T-helper 1 cell treated with Interleukin-12 subunit alpha and Interleukin-12 subunit beta and Interleukin-4 antibody, amounts not matched to agents 30 μg/mL and 1 μg/mL, for 36 hours (primary cell): ENCODE measurements at regions not wholly inside any gene's neighbourhood (a gene's known extent, or its start where the extent isn't known, plus 50 kb on each side); places are given as distances from the start of the nearest gene placed in this dataset.
"Not testable (repeated sequence)": the region's sequence is repeated elsewhere in the genome, so short reads cannot be mapped to it uniquely, and the experiment has no call there.

ENCODE experiments used
- H3K27ac Mint-ChIP-seq: one replicate; pipeline ENCODE4 v1.8.0; 2021; ENCODE audit warnings: mild to moderate bottlenecking, mixed read lengths
- H3K27me3 Mint-ChIP-seq: one replicate; pipeline ENCODE4 v1.8.0; 2021; ENCODE audit warnings: low read depth, mixed read lengths
- H3K36me3 Mint-ChIP-seq: one replicate; pipeline ENCODE4 v1.8.0; 2021; ENCODE audit warnings: low read depth, mixed read lengths
- H3K4me1 Mint-ChIP-seq: one replicate; pipeline ENCODE4 v1.8.0; 2021; ENCODE audit warnings: low read depth, mixed read lengths
- H3K4me3 Mint-ChIP-seq: one replicate; pipeline ENCODE4 v1.8.0; 2021; ENCODE audit warnings: mild to moderate bottlenecking, moderate library complexity, mixed read lengths
- H3K9me3 Mint-ChIP-seq: one replicate; pipeline ENCODE4 v1.8.0; 2021; ENCODE audit warnings: mixed read lengths

DNA sequence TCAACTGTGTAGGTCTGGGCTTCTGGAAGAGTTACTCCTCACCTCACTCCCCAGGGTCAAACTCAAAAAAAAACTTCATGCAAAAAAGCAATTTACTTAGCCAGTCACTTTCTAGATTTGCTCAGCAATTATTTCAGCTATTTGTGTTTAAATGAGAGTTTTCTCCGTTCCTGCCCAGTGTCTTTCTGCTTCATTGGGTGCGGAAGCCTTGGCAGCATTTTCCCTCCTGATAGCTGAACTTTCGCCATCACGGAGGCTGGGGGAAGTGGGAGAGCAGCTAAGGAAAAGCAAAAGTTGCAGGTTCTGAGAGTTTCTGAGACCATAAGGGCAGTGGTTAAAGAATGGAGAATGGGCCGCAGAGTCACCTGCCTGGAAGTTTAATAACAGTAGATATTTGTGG, 287.1 kb upstream of the DYNLRB2 start:
- H3K36me3 Mint-ChIP-seq, result no peaks in the 10 kb centered on the region
- no peaks in the 10 kb centered on the region for H3K4me1 Mint-ChIP-seq
- H3K27me3 Mint-ChIP-seq, result no peaks in the 10 kb centered on the region
- no peak overlapping the region for H3K4me3 Mint-ChIP-seq
- no peaks in the 10 kb centered on the region for H3K9me3 Mint-ChIP-seq
- H3K27ac Mint-ChIP-seq, result no peak overlapping the region

DNA sequence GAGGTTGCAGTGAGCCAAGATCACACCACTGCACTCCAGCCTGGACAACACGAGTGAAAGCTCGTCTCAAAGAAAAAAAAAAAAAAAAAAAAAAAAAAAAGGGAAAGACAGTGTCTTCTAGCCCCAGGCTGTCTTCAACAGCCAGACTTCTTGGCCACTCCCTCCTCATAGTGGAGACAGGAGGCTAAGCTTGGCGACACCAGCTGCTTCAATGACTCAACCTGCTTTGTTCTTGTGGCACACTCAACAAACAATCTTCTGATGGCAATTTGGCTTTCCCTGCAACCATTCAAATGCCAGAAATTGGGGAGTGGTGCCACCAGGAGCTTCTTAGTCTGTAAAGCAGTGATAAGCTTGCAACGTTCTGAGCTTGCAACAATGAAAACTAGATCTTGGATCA, 290.4 kb upstream of the DYNLRB2 start:
- Mint-ChIP-seq H3K9me3 (no peaks in the 10 kb centered on the region), H3K4me3 (no peak overlapping the region), H3K27ac (no peak overlapping the region), H3K27me3 (no peaks in the 10 kb centered on the region), H3K4me1 (no peaks in the 10 kb centered on the region), H3K36me3 (no peaks in the 10 kb centered on the region)

DNA sequence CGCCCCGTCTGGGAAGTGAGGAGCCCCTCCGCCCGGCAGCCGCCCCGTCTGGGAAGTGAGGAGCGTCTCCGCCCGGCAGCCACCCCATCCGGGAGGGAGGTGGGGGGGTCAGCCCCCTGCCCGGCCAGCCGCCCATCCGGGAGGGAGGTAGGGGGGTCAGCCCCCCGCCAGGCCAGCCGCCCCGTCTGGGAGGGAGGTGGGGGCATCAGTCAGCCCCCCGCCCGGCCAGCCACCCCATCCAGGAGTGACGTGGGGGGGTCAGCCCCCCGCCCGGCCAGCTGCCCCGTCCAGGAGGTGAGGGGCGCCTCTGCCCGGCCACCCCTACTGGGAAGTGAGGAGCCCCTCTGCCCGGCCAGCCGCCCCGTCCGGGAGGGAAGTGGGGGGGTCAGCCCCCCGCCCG, 297.5 kb upstream of the DYNLRB2 start:
- not testable (repeated sequence) for H3K4me3 Mint-ChIP-seq, H3K27me3 Mint-ChIP-seq, H3K4me1 Mint-ChIP-seq, H3K9me3 Mint-ChIP-seq, H3K36me3 Mint-ChIP-seq, H3K27ac Mint-ChIP-seq

- H3K9me3 Mint-ChIP-seq, H3K4me1 Mint-ChIP-seq, H3K27ac Mint-ChIP-seq, H3K36me3 Mint-ChIP-seq, H3K4me3 Mint-ChIP-seq, H3K27me3 Mint-ChIP-seq: not testable (repeated sequence)
These were observed 298.5 kb upstream of the DYNLRB2 start for GRCh38 chr16:80242279-80242678.

DNA sequence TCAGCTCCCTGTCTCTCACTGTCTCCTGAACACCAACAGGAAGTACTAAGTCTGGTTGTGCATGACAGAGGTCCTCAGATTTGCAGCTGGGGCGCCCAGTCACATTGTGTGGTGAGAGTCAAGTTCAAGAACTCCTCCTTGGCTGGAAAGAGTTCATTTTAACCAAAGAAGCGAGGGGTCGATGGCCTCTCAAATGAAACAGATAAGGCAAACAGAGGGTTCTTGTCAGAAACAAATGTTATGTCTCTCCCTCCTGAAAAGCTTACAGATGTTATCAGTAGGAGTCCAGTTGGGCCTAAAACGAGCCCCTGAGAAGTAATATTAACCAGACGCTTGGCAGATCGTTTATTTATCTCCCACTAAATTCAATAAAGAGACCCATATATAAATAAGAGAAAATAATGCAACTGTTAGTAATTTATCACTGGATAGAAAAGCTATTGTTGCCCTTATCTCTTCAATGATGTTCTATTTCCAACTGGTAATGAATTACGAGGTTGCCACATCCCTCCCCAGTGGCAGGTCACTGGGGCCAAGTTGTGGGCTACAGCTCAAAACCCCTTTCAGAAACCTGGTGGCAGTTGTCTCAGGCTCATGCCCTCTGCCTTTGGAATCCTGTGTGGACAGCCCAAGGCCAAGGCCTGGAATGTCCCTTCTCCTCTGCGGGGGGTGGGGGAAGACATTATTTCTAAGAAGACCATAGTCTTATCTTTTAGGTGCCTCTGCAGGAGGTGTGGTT, 307.5 kb upstream of the DYNLRB2 start:
- no peak overlapping the region for H3K4me3 Mint-ChIP-seq
- H3K36me3 Mint-ChIP-seq, result no peaks in the 10 kb centered on the region
- no peaks in the 10 kb centered on the region for H3K27me3 Mint-ChIP-seq
- H3K27ac Mint-ChIP-seq, result no peak overlapping the region
- H3K9me3 Mint-ChIP-seq, result peaks cover 8% of the 10 kb centered on the region
- H3K4me1 Mint-ChIP-seq, result no peaks in the 10 kb centered on the region

DNA sequence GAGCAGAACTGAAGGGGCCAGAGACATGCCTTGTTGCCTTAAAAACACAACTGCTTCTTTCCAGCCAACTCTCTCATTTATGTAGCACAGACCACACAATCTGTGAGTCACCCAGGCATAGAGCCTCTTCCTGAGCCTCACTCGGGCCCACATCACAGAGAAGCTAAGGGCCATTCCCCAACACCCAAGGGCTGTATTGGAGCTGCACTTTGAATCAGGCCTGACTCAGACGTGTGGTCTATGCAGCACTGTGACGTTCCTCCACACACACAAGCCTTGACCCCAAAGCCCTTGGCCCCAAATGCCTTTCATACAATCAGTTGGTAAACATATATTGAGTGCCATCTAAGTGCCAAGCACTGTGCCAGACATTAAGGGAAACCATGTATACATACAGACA, 308.9 kb upstream of the DYNLRB2 start:
- Mint-ChIP-seq H3K4me3 (no peak overlapping the region), H3K36me3 (no peaks in the 10 kb centered on the region), H3K4me1 (no peaks in the 10 kb centered on the region), H3K27ac (no peak overlapping the region), H3K9me3 (peaks cover 12% of the 10 kb centered on the region), H3K27me3 (no peaks in the 10 kb centered on the region)

GRCh38 chr16:80231121-80231520, 309.7 kb upstream of the DYNLRB2 start:
- H3K27me3 Mint-ChIP-seq, result no peaks in the 10 kb centered on the region
- no peaks in the 10 kb centered on the region for H3K36me3 Mint-ChIP-seq
- H3K27ac Mint-ChIP-seq, result no peak overlapping the region
- no peaks in the 10 kb centered on the region for H3K4me1 Mint-ChIP-seq
- no peak overlapping the region for H3K4me3 Mint-ChIP-seq
- peaks cover 19% of the 10 kb centered on the region for H3K9me3 Mint-ChIP-seq

GRCh38 chr16:80230328-80231120, 310.3 kb upstream of the DYNLRB2 start:
- Mint-ChIP-seq H3K9me3 (peaks cover 22% of the 10 kb centered on the region), H3K4me1 (no peaks in the 10 kb centered on the region), H3K27me3 (no peaks in the 10 kb centered on the region), H3K4me3 (no peak overlapping the region), H3K27ac (no peak overlapping the region), H3K36me3 (no peaks in the 10 kb centered on the region)

- no peaks in the 10 kb centered on the region for H3K36me3 Mint-ChIP-seq
- H3K4me1 Mint-ChIP-seq, result no peaks in the 10 kb centered on the region
- no peaks in the 10 kb centered on the region for H3K27me3 Mint-ChIP-seq
These were observed 314.3 kb upstream of the DYNLRB2 start for GRCh38 chr16:80226499-80226898.

GRCh38 chr16:80210787-80211186, 330.0 kb upstream of the DYNLRB2 start:
- Mint-ChIP-seq H3K27me3 (peaks cover 3% of the 10 kb centered on the region), H3K9me3 (no peaks in the 10 kb centered on the region), H3K36me3 (no peaks in the 10 kb centered on the region), H3K4me1 (no peaks in the 10 kb centered on the region), H3K4me3 (no peak overlapping the region), H3K27ac (no peak overlapping the region)

More at GRCh38 chr16:80226499-80226898, 314.3 kb upstream of the DYNLRB2 start:
- peaks cover 18% of the 10 kb centered on the region for H3K9me3 Mint-ChIP-seq
- H3K4me3 Mint-ChIP-seq, result no peak overlapping the region
- no peak overlapping the region for H3K27ac Mint-ChIP-seq

GRCh38 chr16:80208743-80209142, 332.1 kb upstream of the DYNLRB2 start:
- H3K36me3 Mint-ChIP-seq, result no peaks in the 10 kb centered on the region
- no peaks in the 10 kb centered on the region for H3K9me3 Mint-ChIP-seq
- no peaks in the 10 kb centered on the region for H3K27me3 Mint-ChIP-seq
- H3K4me1 Mint-ChIP-seq, result no peaks in the 10 kb centered on the region
- H3K27ac Mint-ChIP-seq, result no peak overlapping the region
- H3K4me3 Mint-ChIP-seq, result no peak overlapping the region

DNA sequence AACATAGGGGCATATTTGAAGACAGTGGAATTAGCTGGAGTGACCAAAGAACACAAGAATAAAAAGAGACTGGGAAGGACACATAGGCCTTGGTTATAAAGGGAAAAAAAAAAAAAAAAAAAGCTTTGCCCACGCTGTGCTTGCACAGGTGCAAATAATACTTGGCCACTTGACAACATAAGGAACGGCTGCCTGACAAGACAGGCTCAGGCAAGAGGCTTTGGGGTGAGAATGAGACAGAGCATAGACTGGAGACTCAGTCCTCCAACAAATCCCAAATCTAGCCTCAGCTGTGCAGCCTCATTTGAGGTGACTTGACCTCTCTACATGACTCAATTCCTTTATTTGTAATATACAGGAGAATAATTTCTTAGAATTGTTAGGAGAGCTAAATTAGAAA, 332.8 kb upstream of the DYNLRB2 start:
- no peaks in the 10 kb centered on the region for H3K4me1 Mint-ChIP-seq
- no peaks in the 10 kb centered on the region for H3K27me3 Mint-ChIP-seq
- H3K27ac Mint-ChIP-seq, result no peak overlapping the region
- no peaks in the 10 kb centered on the region for H3K9me3 Mint-ChIP-seq
- no peaks in the 10 kb centered on the region for H3K36me3 Mint-ChIP-seq
- no peak overlapping the region for H3K4me3 Mint-ChIP-seq

GRCh38 chr16:80203821-80204220, 337.0 kb upstream of the DYNLRB2 start:
- Mint-ChIP-seq H3K27me3 (no peaks in the 10 kb centered on the region), H3K4me1 (no peaks in the 10 kb centered on the region), H3K36me3 (no peaks in the 10 kb centered on the region), H3K4me3 (no peak overlapping the region), H3K9me3 (no peaks in the 10 kb centered on the region), H3K27ac (no peak overlapping the region)

DNA sequence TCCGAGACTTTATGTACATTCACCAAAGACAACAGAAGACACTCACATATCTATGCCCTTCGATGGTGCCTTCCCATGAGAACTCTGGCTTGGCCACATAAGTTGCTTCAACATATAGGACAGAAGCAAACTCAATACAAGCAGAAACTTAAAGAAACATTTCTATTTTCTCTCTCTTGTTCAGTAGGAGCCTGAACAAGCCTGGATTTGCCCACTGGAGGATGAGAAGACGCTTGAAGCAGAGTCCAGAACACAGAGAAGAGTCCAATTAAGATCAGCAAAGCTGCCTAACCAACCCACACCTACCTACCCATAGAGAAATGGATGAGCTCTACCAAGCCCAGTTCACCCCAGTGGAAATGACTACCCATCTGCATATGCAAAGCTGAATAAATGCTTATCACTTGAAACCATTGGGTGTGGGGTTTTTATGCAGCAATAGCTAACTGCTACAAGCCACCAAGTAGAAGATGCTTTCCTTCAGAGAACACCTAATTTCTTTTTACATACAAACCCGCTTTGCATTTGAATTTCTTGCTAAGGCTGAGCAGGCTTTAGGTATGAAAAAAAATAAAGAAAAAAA, 337.9 kb upstream of the DYNLRB2 start:
- H3K27me3 Mint-ChIP-seq, result no peaks in the 10 kb centered on the region
- H3K9me3 Mint-ChIP-seq, result no peaks in the 10 kb centered on the region
- no peaks in the 10 kb centered on the region for H3K36me3 Mint-ChIP-seq
- no peak overlapping the region for H3K27ac Mint-ChIP-seq
- H3K4me1 Mint-ChIP-seq, result no peaks in the 10 kb centered on the region
- no peak overlapping the region for H3K4me3 Mint-ChIP-seq

DNA sequence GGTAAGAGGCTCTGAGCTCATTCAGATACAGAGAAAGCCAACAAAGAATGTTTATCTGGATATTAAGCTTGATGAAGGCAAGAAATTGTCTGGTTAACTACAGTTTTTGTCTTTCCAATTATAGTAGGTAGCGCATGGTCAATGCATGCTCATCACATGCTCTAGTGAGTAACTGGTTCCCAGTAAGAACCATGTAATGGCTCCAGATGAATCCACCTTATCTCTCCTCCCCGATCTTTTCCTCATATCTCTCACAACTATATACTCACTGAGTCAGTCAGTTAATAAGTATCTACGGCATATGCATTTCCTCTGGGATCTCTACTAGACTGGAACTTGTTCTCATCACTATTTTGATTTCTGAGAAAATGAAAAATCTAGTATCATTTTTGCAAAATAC, 340.7 kb upstream of the DYNLRB2 start:
- H3K36me3 Mint-ChIP-seq, result no peaks in the 10 kb centered on the region
- H3K27me3 Mint-ChIP-seq, result no peaks in the 10 kb centered on the region
- H3K27ac Mint-ChIP-seq, result no peak overlapping the region
- H3K4me3 Mint-ChIP-seq, result no peak overlapping the region
- no peaks in the 10 kb centered on the region for H3K9me3 Mint-ChIP-seq
- H3K4me1 Mint-ChIP-seq, result no peaks in the 10 kb centered on the region
